NCI-H82 (cell line): ENCODE measurements at regions not wholly inside any gene's neighbourhood (a gene's known extent, or its start where the extent isn't known, plus 50 kb on each side); places are given as distances from the start of the nearest gene placed in this dataset.

Experiments used
- DNase-seq: peaks from one replicate; lab custom pipeline; 2025; lab: John Stamatoyannopoulos, UW

- DNase-seq = peak; percentile 1
Measured at GRCh38 chr5:54646356-54647101, 129.0 kb downstream of the SNX18 start.

- no peak for DNase-seq
Measured at GRCh38 chr5:54645882-54646355, 128.4 kb downstream of the SNX18 start.

DNA sequence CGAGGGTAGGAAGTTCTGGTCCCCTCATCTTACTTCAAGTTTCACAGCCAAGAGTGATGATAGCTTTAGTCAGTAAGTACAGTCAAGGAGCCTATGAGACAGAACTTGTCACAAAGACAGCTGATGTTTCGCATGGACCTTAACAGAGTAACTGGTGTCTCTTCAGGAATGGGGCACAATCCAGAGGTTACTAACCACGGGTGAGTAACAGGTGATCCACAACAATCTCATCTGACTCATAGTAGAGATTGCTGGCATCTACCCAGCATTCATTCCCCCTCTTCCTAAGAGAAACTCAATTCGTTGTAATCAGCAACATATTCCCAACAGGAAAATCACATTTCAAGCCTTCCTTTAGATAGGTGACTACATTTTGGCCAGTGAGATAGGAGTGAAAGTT lies 126.7 kb downstream of the SNX18 start:
- DNase-seq = no peak

DNA sequence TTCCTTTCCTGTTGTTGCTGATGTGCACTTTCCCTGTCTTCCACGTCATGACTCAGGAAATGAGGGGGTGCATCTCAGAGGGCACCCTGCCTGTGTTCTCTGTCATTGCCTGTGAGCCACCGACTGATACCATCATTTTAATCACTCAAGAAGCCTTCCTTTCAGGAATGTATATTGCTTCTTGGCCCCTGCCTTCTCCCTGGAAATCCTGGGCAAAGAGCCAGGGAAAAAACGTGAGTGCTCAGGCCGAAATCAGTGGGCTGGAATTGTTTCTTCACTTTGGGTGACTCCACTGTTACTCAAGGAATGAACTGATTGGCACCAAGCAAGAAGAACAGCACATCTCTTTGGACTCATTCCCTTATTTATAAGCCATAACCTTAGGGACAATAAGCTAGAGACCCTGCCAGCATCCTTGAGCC lies 126.1 kb downstream of the SNX18 start:
- no peak for DNase-seq

GRCh38 chr5:54639621-54640020 lies 122.1 kb downstream of the SNX18 start:
- peak; percentile 19 for DNase-seq

DNA sequence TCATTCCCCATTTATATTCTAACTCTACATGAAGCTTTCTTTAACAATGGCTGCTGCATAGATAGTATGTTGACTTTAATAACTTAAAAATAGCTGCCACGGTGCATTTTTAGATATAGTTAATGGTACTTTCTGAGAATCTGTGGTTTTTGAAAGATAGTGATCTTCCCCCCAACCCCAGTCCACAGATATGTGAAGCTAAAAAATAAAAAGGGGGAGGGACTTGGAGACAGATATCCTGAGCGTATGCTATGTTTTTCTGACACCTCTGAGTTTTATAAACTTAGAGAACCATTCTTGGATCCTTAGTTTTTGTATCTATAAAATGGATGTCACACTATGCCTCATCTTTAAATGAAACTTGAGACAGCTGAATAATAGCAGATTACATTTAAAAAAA lies 120.5 kb downstream of the SNX18 start:
- DNase-seq = no peak

DNA sequence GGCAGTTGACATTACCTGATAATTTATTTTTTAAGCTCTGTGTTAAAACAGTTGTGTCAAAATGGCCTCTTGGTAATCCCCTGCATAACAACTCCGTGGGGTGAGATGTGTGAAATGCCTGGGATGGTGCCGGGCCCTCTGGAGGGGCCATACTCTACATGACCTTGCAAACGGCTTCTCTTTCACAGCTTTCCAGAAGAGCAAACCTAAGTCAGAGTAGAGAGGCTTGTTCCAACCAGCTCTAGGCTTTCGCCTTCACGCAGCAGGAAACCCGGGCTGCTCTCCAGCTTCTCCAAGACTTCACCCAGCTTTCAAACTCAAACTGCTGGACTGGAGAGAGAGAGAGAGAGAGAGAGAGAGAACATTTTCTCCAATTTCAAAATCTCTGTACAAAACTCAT lies 120.1 kb downstream of the SNX18 start:
- DNase-seq = no peak

GRCh38 chr5:54634089-54634488 lies 116.5 kb downstream of the SNX18 start:
- no peak for DNase-seq

DNA sequence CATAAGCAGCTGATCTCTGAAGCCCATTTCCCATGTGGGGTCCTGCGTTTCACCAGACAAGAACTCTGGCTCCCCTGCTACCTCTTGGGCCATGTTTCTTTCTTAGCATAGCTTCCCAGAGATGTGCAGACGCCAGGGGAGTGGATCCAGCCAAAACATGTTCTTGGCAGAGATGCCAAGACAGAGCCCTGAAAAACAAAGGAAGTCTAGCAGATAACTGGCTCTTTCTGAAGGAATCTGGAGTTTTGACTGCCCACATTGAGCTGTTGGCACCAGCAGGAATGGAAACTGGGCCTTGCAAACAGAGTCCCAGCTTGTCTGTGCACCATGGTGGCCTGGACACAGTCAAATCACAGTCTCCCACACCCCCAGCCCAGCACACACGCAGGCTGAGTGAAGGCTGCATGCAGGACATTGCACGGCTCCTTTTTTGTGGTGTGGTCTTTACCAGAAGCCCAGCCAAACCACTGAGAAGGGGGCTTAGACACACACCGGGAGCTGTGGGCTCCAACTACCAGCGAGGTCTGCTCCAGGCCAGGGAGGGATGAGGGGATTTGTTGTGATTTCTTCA lies 114.7 kb downstream of the SNX18 start:
- DNase-seq = no peak

GRCh38 chr5:54630738-54631359 lies 113.3 kb downstream of the SNX18 start:
- no peak for DNase-seq

DNA sequence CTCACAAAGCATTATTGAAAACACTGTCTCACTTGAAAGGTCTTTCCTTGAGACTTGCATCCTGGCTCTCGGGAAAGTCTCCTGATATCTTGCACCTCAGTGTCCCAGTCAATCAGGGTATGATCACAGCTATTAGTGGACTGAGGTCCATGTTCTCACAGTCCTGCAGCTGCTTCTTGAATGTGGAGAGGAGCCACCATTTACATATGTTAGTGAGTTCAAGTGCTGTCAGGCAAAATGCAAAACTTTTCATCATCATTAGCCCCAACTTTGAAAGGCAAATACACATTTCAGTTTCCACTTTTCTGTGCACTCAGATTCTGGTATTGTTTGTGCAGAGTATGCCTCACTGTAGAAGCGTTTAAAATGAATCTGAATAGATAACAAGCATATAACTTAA lies 111.6 kb downstream of the SNX18 start:
- DNase-seq = no peak

GRCh38 chr5:54628050-54628449 lies 110.5 kb downstream of the SNX18 start:
- DNase-seq = no peak

GRCh38 chr5:54626407-54626806 lies 108.8 kb downstream of the SNX18 start:
- no peak for DNase-seq

DNA sequence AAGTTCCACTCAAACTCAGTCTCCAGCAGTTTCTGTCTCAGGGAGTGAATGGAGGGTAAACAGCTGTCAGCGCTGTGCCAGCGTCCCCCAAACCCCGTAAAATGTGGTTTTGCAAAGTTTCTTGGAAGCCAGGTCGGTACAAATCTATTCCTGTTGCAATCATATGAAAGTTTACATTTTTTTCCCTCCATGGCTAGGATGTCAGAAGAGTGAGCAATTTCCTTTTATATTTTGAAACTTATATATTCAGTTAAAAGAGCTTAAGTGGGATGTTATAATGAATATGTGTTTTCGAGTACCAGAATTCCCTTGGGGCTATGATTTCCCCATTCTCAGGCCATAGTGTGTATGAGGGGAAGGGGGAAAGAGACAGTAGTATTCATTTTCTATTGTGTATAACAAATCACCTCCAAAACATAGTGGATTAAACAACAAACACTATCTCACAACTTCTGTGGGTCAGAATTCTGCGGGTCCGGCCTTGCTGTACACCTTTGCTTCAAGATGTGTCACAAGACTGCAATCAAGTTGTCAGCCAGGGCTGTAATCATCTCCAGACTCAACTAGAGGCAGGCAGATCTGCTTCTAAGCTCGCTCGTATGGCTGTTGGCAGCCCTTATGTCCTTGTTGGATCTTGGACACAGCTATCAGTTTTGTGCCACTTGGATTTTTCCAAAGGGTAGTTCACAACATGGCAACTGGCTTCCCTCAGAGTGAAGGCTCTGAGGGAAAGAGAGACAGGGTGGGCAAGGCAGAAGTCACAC lies 107.4 kb downstream of the SNX18 start:
- DNase-seq = no peak

DNA sequence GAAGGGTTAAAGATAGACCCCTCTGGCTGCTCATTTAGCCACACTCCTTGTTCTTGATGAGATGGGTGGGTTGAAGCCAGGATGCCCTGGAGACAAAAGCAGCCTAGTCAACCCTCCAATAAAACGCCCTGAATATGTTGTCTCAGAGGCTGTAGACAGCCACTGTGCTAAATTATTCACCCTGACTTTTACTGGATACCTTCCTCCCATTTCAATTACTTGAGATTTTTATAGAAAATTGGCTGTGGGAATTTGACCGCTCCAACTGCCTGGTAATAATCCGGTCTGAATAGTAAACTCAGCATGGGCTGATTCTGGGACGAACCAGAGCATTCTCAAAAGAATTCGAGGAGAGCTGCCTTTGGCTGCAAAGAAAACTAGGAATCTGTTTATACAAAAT lies 104.2 kb downstream of the SNX18 start:
- DNase-seq = no peak

GRCh38 chr5:54621048-54621447 lies 103.5 kb downstream of the SNX18 start:
- no peak for DNase-seq

DNA sequence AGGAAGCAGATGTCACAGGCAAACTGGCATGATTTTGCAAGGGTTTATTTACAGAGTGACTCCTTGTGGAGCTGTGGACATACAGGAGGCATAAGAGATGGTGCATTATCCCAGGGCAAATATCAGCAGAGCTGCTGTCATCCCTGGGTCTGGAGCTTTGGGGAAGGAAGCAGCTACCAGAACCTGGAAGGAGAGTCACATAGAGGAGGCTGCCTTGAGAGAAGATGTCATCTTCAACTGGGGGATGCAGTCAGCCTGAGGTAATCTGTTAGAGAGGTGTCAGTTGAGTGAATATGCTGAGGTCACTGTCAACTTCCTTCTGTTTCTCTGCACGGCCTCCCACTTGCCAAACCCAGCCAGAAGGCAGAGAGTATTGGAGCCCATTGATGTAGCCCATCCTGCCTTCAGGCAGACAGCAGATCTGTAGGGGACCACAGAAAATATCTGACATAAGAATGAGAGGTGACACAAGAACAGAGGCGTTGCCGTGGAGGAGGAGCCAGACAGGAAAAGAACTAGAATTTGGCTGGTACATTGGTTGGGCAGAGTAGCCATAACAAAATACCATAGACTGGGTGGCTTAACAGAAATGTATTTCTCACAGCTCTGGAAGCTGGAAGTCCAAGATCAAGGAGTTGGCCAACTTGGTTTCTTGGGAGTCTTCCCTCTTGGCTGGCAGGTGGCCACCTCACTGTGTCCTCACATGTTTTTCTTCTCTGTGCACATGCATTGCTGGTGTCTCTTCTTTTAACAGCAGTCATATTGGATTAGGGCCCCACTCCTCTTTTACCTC lies 102.8 kb downstream of the SNX18 start:
- DNase-seq = peak; percentile 30

DNA sequence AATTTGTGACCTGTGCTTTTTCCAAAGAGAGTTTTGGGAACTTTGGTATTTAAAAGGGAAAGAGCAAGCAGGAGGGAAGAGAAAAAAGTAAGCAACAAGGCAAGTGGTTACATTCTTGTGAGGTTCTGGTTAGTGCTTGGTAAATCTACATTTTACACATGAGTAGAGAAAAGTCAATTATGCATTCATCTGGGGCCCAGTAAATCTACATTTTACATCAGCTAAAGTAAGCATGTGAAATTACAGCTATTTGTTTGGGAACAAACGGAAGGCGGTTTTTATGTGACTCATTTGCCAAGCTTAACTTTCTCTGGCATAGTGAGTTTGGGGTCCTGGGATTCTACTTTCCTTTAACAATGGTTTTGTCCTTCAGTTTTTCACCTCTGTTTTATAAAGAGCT lies 102.2 kb downstream of the SNX18 start:
- no peak for DNase-seq

GRCh38 chr5:54616518-54617220 lies 99.1 kb downstream of the SNX18 start:
- DNase-seq = no peak

GRCh38 chr5:54616031-54616430 lies 98.5 kb downstream of the SNX18 start:
- no peak for DNase-seq

DNA sequence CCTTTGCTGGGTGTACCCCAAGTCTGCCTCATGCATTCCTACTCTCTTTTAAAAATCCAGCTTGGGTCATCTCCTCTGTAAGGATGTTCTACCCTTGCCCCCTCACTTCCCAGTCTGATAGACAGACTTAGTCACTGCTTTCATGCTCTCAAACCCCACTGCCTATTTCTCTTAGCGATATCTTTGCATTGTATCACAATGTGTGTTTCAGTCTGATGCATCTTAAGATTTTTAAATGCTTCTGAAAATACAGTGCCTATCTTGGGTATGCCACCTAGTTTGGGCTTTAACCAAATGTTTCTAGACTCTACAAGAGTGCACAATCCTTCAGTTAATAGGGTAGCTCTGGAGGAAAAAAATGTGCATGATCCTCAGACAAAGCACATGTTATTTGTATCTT lies 97.8 kb downstream of the SNX18 start:
- DNase-seq = no peak
